HG02623 (cell line): ENCODE measurements at regions not wholly inside any gene's neighbourhood (a gene's known extent, or its start where the extent isn't known, plus 50 kb on each side); places are given as distances from the start of the nearest gene placed in this dataset.
"Not testable (repeated sequence)": the region's sequence is repeated elsewhere in the genome, so short reads cannot be mapped to it uniquely, and the experiment has no call there.

Experiments
- ATAC-seq: cut with Tn5 transposase; IDR thresholded peaks from one replicate; pipeline ENCODE4 v1.9.1; 2021; ENCODE audit warnings: moderate library complexity; ENCODE audit not compliant: unreplicated experiment

DNA sequence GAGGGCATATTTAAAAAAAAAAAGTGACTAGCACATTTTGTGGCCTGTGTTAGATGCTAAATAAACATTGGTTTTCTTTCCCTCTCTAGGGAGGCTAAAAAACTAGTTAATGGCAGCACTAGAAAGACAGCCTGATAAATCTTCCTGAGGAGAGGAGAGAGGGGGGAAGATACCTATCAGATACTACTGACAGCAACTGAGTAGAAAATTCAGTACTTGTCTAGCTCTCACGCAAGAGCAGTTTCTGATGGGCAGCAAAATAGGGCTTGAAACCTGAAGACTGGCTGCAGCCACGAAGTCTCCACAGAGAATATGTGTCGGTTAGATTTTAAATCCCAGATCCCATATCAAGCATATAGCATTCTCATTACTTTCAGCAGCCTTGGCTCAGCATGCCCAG, 388.2 kb downstream of the KCNA4 start:
- no peak for ATAC-seq

DNA sequence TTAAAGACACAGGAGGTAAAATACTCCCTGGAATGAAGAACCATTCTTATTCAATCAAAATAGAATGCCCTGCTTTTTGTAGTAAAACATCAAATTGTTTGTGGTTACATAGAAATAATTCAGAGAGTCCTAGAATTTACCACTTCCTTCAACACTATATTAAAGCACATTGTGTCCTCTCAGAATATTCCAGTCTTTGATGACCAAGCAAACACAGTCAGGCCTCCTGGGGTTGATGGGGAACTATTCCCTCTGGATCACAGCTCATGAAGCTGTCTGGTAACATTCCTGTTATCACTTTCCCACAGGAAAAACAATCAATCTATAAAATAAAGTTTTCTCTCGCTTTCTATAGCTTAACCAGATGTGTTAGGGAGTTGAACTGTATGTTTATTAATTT, 389.3 kb downstream of the KCNA4 start:
- no peak for ATAC-seq

DNA sequence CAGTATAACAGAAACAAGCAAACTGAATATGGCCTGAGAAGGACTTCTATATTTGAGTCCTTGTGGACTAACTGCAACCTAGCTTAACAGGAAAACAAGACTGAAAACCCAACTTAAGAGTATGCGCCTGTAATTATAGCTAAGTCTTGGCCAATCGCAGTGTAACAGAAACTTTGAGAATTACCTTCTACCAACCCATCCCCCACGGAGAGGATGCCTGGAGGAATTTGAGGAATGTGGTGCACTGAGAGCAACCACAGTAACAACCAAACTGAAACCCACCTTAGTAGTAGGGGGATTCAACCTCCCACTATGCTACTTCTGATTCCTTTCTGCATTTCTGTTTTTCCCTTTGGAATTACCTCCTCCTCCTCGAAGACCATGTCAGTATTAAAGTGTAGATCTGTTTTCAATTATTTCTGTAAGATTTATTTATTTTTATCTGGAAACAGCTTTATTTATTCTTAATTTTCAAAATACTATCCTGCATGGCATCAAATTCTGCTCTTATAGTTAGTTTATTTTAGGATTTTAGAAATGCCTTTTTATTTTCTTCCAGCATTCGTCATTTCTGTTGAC, 393.6 kb downstream of the KCNA4 start:
- ATAC-seq, result no peak

DNA sequence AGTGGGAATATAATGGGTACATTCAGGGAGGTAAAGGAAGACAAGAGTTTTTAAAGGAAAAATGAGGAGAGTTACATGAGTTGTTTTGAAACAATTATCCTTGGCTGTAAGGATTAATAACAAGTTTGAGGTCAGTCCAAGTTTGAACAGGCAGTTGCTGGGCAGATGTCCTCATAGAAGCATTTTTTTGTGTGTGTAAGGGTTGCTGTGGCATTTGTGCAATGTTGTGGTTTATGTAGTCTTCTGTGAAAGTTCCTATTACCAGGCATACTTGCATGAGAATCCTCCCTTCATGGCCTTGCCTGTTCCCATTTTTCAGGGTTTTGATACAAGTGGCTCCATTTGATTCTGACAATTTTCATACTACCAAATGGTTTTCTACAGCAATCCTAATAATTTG, 400.2 kb downstream of the KCNA4 start:
- no peak for ATAC-seq

GRCh38 chr11:29612423-29612822, 404.4 kb downstream of the KCNA4 start:
- ATAC-seq, result no peak

DNA sequence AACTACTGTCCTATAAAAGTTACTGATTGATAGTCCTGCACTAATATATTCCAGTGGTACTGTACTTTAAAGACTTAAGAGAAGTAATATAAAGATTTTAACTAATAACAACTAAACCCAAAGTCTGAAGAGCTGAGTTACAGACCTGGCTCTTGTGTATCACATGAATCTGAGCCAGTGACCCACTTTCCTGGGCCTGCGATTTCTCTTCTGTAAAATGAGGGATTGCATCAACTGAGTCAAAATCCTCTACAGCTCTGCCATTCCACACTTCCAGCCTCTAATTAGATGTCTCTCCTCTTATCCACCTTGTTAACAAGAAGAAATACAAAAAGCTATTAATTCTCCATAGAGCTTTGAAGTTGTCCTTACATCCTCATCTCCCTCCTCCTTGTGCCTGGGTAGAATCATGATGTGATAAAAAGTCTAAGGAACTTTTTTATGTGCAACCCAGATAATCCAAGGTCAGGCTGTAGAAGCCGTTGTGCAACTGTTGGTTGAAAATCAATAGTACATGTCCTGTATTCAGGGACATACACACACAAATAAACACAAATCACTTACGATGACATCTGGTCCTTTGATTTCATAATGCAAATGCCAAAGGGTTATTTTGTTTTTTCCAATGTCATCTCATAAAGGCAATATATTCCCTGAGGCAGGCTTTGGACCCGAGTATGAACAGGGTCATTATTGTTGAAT, 410.3 kb downstream of the KCNA4 start:
- no peak for ATAC-seq

- not testable (repeated sequence) for ATAC-seq
These were observed 416.7 kb downstream of the KCNA4 start for GRCh38 chr11:29600151-29600575.

- no peak for ATAC-seq
These were observed 432.5 kb downstream of the KCNA4 start for GRCh38 chr11:29584342-29584741.

- no peak for ATAC-seq
These were observed 438.0 kb downstream of the KCNA4 start for GRCh38 chr11:29578806-29579205.

DNA sequence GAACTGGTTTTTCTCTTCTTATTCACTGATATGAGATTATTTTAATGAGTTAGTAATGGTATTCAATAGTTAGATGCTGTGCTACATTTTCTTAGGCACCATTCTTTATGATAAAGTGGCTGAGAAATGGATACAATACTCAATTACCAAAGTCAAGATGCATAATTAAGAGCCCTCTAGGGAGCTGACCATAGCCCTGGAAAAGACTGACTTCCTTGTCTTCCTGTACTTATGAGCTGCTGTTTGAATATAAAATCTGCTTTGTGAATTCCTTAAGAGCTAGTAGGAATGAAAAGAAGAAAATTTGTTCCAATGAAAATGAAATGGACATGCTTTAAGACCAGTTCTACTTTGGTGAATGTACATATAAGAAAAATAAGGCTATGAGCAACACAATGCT, 452.3 kb downstream of the KCNA4 start:
- no peak for ATAC-seq

DNA sequence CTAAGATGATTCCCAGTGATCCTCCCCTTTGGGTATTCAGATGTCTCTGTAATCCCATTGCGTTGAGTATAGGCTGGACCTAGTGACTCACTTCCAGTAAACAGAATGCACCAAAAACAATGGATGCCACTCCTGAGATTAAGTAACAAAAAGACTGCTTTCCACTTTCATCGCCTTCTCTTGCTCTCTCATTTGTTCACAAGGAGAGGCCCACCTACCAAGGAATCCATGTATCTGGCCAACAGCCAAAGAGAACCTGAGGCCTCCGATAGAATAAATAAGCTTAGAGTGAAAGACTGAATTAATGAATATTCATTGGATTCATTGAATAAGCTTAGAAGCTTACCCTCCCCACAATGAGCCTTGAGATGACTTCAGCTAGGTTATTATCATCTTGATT, 454.6 kb downstream of the KCNA4 start:
- no peak for ATAC-seq

- no peak for ATAC-seq
These were observed 462.8 kb downstream of the KCNA4 start for GRCh38 chr11:29553990-29554389.

- no peak for ATAC-seq
These were observed 478.3 kb downstream of the KCNA4 start for GRCh38 chr11:29538339-29539036.

GRCh38 chr11:29534836-29535235, 482.0 kb downstream of the KCNA4 start:
- ATAC-seq, result no peak

- ATAC-seq, result no peak
These were observed 485.9 kb downstream of the KCNA4 start for GRCh38 chr11:29530961-29531360.

- peak; percentile 60 for ATAC-seq
These were observed 489.4 kb downstream of the KCNA4 start for GRCh38 chr11:29527391-29527936.

DNA sequence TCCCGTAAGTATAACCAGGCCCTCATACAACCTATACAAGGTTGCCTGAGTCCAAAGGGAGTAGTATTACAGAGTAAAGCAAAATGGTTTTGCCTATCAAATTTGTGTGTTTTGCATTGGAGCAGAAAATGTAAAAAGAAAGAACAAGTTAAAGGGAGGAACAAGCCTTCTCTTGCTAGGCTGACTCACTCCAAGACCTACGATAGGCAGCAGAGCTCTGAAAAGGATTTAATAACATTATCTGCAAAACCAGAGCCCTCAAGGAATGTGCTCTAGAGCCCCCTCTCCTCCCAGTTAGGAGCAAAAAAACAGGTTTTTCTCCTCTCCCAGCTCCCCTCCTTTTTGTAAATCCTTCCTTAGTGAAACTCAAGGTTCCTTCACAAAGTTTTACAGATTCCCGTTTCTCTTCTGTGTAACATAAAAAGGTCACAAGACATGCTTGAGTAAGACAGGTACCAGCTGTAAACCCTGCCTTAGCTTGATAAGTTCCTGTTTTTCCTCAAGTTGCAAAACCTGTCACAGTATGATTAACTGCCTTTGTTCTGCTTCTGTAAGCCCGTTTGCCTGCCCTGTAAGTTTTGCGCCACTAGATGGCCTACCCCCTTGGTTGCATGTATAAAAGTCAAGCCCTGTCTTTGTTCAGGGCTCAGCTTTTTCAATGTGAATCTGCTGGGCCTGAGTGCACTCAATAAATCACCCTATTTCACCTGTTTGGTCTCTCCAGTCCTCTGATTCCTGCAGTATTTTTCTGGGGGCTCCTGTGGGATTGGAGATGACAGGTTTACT, 498.2 kb downstream of the KCNA4 start:
- no peak for ATAC-seq

DNA sequence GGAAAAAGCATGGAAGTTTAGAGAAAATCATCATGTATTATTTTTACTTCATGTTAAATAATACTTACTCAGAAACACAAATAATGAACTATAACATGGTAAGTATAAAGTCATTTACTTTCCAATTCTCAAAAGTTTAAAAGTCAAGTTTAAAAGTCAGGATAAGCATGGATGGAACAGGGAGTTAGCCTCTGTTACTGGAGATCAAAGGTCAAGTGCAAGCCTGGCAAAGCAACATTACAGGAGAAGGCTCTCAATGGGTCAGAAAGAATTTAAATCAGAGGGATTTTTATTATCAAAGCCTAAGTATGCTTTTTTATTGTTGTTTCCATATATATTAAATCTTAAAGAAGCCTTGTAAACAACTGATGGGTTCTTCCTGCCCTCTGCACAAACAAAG, 505.4 kb downstream of the KCNA4 start:
- no peak for ATAC-seq

GRCh38 chr11:29507376-29507775, 509.5 kb downstream of the KCNA4 start:
- no peak for ATAC-seq

DNA sequence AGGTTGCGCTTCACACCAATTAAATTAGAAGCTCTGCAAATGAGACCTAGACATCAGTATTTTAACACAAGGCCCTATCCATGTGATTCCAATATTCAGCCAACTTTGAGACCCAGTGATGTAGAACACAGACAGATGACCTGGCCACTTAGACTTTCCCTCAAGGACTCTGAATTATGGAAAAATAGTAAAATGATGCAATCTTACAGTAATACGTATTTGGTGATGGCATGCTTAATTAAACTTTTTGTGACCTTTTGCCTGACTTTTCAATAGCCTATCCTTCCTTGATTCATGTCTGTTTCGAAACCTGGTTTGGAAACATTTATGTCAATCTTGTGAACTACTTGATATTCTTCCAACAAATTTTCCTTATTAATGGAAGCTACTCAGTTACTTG, 521.2 kb downstream of the KCNA4 start:
- no peak for ATAC-seq

DNA sequence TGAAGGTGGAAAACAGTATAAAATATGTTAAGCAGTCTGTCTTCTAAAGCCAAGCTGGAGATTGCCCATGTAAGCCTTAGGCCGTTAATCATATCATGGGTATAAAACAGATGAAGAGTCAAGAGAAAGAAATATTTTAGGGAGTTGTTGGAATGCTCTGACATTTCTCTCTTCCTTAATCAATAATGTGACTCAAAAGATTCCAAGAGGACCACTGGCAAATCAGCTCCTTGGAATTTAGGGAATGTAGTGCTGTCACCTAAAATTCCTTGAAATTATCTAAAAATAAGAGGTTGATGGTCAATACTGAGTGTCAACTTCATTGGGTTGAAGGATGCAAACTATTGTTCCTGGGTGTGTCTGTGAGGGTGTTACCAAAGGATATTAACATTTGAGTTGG, 525.9 kb downstream of the KCNA4 start:
- ATAC-seq, result no peak
